Body of pancreas (tissue), 4 donors: ENCODE measurements at regions not wholly inside any gene's neighbourhood (a gene's known extent, or its start where the extent isn't known, plus 50 kb on each side); places are given as distances from the start of the nearest gene placed in this dataset.

Experiments used
- ATAC-seq: fragments of 150-250 bp; one replicate; pipeline ENCODE4 v1.9.1; 2016
- DNase-seq, 4 donors: peaks; one replicate each; pipeline ENCODE4 v3.0.0-alpha.2; 2019
- H3K27ac ChIP-seq, 4 donors: fragments of 200-600 bp; sonication (generic); 1 replicate in 3 of 4; 2 replicates in 1 of 4; pipeline versions ENCODE4 v1.5.1 to v1.6.1; 2016 to 2019; ENCODE audit warnings: mild to moderate bottlenecking in 1 of 4, mixed read lengths in 1 of 4, moderate library complexity in 1 of 4
- H3K27me3 ChIP-seq, 2 donors: fragments of 200-600 bp; sonication (generic); one replicate each; pipeline ENCODE4 v1.6.0; 2016; ENCODE audit warnings: mild to moderate bottlenecking in 1 of 2
- H3K36me3 ChIP-seq, 2 donors: fragments of 200-600 bp; sonication (generic); replicated peaks in 1 of 2; 2 replicates each; pipeline ENCODE4 v1.5.1; 2016; ENCODE audit warnings: low read depth in 2 of 2; ENCODE audit not compliant: insufficient read depth in 1 of 2
- H3K4me1 ChIP-seq: fragments of 200-600 bp; sonication (generic); one replicate; pipeline ENCODE4 v1.6.0; 2016
- H3K4me3 ChIP-seq, 2 donors: fragments of 200-600 bp; sonication (generic); 1 replicate in 1 of 2; 2 replicates in 1 of 2; pipeline ENCODE4 v1.5.1; 2016 to 2019
- H3K9me3 ChIP-seq, 3 donors: fragments of 200-600 bp; sonication (generic); 1 replicate in 2 of 3; 2 replicates in 1 of 3; pipeline ENCODE4 v1.5.1; 2016
- POLR2A ChIP-seq, 3 donors: fragments of 450-650 bp; IDR thresholded peaks; one replicate each; pipeline ENCODE4 v1.6.1; 2016; ENCODE audit warnings: antibody characterized with exemption in 3 of 3, mild to moderate bottlenecking in 2 of 3
- WGBS, 2 donors: methylation state at CpG; one replicate each; pipeline ENCODE4 v1.1.5; 2017; 5-methylcytosine and 5-hydroxymethylcytosine counted together
- intact Hi-C: fragments of 100-400 bp; cut with DNase I; formaldehyde crosslinking; loops from one replicate; pipeline ENCODE4 v1.15.1; 2023
- TF ChIP-seq, protein P1 (sequence below), 7 experiments: fragments of 450-650 bp in 4 of 7; fragments of 200-600 bp in 3 of 7; sonication (generic) in 3 of 7; IDR thresholded peaks; one replicate each; pipeline ENCODE4 v1.5.1; 2016 to 2019; ENCODE audit warnings: antibody characterized with exemption in 7 of 7

DNA sequence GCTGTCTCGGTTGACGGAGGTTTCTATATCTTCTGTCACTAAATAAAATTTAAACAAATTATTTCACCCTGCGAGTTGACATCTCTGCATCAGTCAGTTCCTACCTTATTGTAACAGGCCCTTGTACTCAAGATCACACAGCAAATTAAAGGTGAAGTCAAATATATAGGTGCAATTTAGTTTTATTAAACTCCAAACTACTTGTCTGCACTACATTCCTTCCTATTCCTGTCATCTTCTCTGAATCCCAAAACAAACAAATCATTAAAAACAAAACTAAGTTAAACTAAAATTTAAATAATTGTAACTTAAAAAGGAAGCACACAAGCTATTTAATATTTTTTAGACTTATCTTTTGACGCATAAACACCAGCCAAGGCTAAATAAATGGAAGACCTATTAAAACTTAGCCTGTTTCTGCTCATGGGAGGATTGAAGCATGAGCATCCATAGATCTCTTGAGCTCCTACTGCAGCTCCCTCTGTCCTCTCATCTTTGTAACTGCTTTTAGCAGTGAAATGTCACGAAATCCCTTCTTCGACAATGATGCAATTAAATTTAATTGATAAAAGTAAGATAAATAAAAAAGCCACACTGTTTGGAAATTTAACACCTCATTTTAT lies 1152.3 kb upstream of the GJE1 start:
- Histone ChIP-seq H3K4me1 (no peaks in the 10 kb centered on the region), H3K9me3 (no peaks in the 10 kb centered on the region), H3K36me3 (no peaks in the 10 kb centered on the region), H3K4me3 (no peak overlapping the region), H3K27ac (no peak overlapping the region), H3K27me3 (no peaks in the 10 kb centered on the region)
- ATAC-seq, result no peak
- WGBS, 2 donors, result 70 to 76% methylated on average over 6 of the region's 6 CpGs
- intact Hi-C loops, result no loop called here
- DNase-seq, result no peak
- TF ChIP-seq POLR2A (IDR thresholded peaks at IDR 0.05), result no peak
- TF ChIP-seq, protein P1, sequence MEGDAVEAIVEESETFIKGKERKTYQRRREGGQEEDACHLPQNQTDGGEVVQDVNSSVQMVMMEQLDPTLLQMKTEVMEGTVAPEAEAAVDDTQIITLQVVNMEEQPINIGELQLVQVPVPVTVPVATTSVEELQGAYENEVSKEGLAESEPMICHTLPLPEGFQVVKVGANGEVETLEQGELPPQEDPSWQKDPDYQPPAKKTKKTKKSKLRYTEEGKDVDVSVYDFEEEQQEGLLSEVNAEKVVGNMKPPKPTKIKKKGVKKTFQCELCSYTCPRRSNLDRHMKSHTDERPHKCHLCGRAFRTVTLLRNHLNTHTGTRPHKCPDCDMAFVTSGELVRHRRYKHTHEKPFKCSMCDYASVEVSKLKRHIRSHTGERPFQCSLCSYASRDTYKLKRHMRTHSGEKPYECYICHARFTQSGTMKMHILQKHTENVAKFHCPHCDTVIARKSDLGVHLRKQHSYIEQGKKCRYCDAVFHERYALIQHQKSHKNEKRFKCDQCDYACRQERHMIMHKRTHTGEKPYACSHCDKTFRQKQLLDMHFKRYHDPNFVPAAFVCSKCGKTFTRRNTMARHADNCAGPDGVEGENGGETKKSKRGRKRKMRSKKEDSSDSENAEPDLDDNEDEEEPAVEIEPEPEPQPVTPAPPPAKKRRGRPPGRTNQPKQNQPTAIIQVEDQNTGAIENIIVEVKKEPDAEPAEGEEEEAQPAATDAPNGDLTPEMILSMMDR (IDR thresholded peaks at IDR 0.05), result no peak

DNA sequence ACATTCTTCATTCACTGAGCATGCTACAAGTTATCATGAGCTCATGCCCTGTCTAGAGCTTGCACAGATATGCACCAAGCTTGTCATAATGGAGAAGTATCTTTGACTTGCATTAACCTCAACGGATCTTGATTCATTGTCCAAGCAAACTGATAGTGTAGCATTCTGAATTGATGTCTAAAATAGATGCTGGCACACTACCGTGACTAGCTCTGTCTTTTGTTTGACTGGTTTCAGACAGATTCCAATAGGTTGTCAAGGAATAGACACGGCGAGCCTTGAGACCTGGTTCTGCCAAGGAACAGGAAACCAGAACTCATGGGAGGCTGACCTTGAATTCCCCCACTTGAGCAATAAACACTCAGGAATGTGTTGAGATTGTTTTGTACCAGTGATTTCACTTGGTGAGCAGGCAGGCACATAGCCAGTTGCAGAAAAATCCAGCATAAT lies 1153.1 kb upstream of the GJE1 start:
- H3K4me3 ChIP-seq, result no peak overlapping the region
- 34 to 38% methylated on average over 4 of the region's 4 CpGs for WGBS, 2 donors
- no peaks in the 10 kb centered on the region for H3K9me3 ChIP-seq
- DNase-seq (peak in 3 of 4 donors; percentile 8 to 33 (median 16)), ATAC-seq (peak; percentile 45)
- H3K4me1 ChIP-seq, result no peaks in the 10 kb centered on the region
- no peak overlapping the region for H3K27ac ChIP-seq
- H3K27me3 ChIP-seq, result no peaks in the 10 kb centered on the region
- no peak for TF ChIP-seq POLR2A (IDR thresholded peaks at IDR 0.05)
- TF ChIP-seq, protein P1 (IDR thresholded peaks at IDR 0.05), result no peak
- intact Hi-C loops, result no loop called here
- no peaks in the 10 kb centered on the region for H3K36me3 ChIP-seq

GRCh38 chr6:140977403-140977802 lies 1155.3 kb upstream of the GJE1 start:
- Histone ChIP-seq H3K27me3 (no peaks in the 10 kb centered on the region), H3K36me3 (no peaks in the 10 kb centered on the region), H3K27ac (no peak overlapping the region), H3K4me1 (no peaks in the 10 kb centered on the region), H3K9me3 (no peaks in the 10 kb centered on the region), H3K4me3 (no peak overlapping the region)
- no peak for ATAC-seq
- 52 to 63% methylated on average over 2 of the region's 2 CpGs for WGBS, 2 donors
- intact Hi-C loops, result no loop called here
- no peak for TF ChIP-seq POLR2A (IDR thresholded peaks at IDR 0.05)
- TF ChIP-seq, protein P1 (IDR thresholded peaks at IDR 0.05), result no peak
- DNase-seq, result no peak

GRCh38 chr6:140976806-140977205 lies 1155.9 kb upstream of the GJE1 start:
- Histone ChIP-seq H3K4me1 (no peaks in the 10 kb centered on the region), H3K4me3 (no peak overlapping the region), H3K9me3 (no peaks in the 10 kb centered on the region), H3K27ac (no peak overlapping the region), H3K36me3 (no peaks in the 10 kb centered on the region), H3K27me3 (no peaks in the 10 kb centered on the region)
- ATAC-seq, result no peak
- intact Hi-C loops, result no loop called here
- TF ChIP-seq, protein P1 (IDR thresholded peaks at IDR 0.05), result no peak
- no peak for TF ChIP-seq POLR2A (IDR thresholded peaks at IDR 0.05)
- DNase-seq, result no peak
- WGBS, 2 donors, result 59 to 66% methylated on average over 3 of the region's 3 CpGs

- H3K4me1 ChIP-seq, result no peaks in the 10 kb centered on the region
- no peaks in the 10 kb centered on the region for H3K36me3 ChIP-seq
- no peak overlapping the region for H3K27ac ChIP-seq
- DNase-seq (no peak), ATAC-seq (no peak)
- intact Hi-C loops, result no loop called here
- no peaks in the 10 kb centered on the region for H3K27me3 ChIP-seq
- H3K4me3 ChIP-seq, result no peak overlapping the region
- H3K9me3 ChIP-seq, result no peaks in the 10 kb centered on the region
- TF ChIP-seq, protein P1 (IDR thresholded peaks at IDR 0.05), result no peak
- TF ChIP-seq POLR2A (IDR thresholded peaks at IDR 0.05), result no peak
Observed at GRCh38 chr6:140970485-140970884, 1162.2 kb upstream of the GJE1 start.
